Activated T-helper 17 cell treated with anti-CD3 and anti-CD28 coated beads, Interleukin-2, amount 50 U/mL, for 72 hours (primary cell): ENCODE measurements at regions not wholly inside any gene's neighbourhood (a gene's known extent, or its start where the extent isn't known, plus 50 kb on each side); places are given as distances from the start of the nearest gene placed in this dataset.

ENCODE experiments used
- ATAC-seq: fragments of 150-1000 bp; cut with Tn5 transposase; replicated peaks from 2 replicates; pipeline ENCODE4 v1.10.0; 2021; ENCODE audit warnings: mild to moderate bottlenecking, moderate library complexity
- H3K27ac Mint-ChIP-seq: one replicate; pipeline ENCODE4 v1.8.0; 2022; ENCODE audit warnings: mixed read lengths
- H3K27me3 Mint-ChIP-seq: one replicate; pipeline ENCODE4 v1.8.0; 2022; ENCODE audit warnings: mixed read lengths
- H3K36me3 Mint-ChIP-seq: one replicate; pipeline ENCODE4 v1.8.0; 2022; ENCODE audit warnings: low read depth, mild to moderate bottlenecking, mixed read lengths
- H3K4me1 Mint-ChIP-seq: one replicate; pipeline ENCODE4 v1.8.0; 2022; ENCODE audit warnings: mixed read lengths
- H3K4me3 Mint-ChIP-seq: one replicate; pipeline ENCODE4 v1.8.0; 2022; ENCODE audit warnings: mild to moderate bottlenecking, mixed read lengths
- H3K9me3 Mint-ChIP-seq: one replicate; pipeline ENCODE4 v1.8.0; 2022; ENCODE audit warnings: mixed read lengths

DNA sequence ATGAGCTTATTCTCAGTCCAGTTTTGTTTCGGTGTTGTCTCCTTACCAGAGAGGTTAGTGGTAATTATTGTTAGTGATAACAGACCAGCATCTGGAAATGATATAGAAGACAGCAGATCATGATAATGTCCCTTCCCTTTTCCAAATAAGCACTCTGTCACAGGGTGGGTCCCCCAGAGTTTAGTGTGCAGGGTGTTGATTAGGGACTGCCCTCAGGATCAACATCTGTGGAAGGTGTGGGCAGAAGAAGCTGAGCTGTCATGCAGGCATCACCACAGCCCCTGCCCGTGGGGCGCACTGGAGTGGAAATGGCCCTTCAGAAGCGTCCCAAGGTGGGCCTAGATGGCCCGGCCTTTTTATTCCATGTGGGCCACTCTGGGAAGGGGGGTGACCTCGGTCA is 67.6 kb upstream of the DTNBP1 start:
- Mint-ChIP-seq H3K27me3 (peaks cover 5% of the 10 kb centered on the region), H3K36me3 (no peaks in the 10 kb centered on the region), H3K9me3 (no peaks in the 10 kb centered on the region), H3K4me1 (no peaks in the 10 kb centered on the region), H3K4me3 (no peak overlapping the region), H3K27ac (no peak overlapping the region)
- no peak for ATAC-seq

DNA sequence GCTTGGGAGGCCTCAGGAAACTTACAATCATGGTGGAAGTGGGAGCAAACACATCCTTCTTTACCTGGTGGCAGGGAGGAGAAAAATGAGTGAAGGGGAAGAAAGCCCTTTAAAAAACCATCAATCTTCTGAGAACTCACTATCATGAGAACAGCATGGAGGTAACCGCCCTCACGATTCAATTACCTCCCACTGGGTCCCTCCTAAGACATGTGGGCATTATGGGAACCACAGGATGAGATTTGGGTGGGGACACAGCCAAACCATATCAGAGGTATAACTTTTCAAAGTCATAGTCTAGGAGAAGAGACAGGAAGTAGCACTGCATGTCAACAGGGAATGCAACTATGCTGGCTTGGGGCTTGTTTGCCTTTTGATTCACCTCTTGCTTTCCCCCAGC is 59.9 kb upstream of the DTNBP1 start:
- Mint-ChIP-seq H3K36me3 (no peaks in the 10 kb centered on the region), H3K4me1 (peaks cover 3% of the 10 kb centered on the region), H3K27ac (no peak overlapping the region), H3K4me3 (no peak overlapping the region), H3K9me3 (no peaks in the 10 kb centered on the region), H3K27me3 (peaks cover 12% of the 10 kb centered on the region)
- no peak for ATAC-seq

DNA sequence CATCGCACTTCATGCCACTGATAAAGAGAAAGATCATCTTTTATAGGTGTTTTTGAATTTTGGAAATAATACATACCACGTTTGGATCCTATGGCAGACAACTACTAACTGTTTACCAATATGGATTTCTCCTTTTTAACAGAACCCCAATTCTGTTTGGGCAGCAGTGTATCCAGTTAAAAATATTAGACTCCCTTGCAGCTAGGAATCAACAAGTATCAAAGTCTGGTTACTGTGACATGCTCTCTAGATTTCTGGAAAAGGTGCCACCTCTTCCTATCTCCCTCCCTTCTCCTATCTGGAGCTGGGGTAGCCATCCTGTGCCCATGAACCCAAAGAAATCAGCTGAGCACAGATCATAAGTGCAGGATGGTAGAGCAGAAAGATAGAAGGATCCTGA is 54.1 kb upstream of the DTNBP1 start:
- H3K4me1 Mint-ChIP-seq = peaks cover 8% of the 10 kb centered on the region
- no peak overlapping the region for H3K27ac Mint-ChIP-seq
- ATAC-seq = no peak
- H3K27me3 Mint-ChIP-seq = peaks cover 22% of the 10 kb centered on the region
- no peak overlapping the region for H3K4me3 Mint-ChIP-seq
- H3K36me3 Mint-ChIP-seq = no peaks in the 10 kb centered on the region
- peaks cover 3% of the 10 kb centered on the region for H3K9me3 Mint-ChIP-seq

DNA sequence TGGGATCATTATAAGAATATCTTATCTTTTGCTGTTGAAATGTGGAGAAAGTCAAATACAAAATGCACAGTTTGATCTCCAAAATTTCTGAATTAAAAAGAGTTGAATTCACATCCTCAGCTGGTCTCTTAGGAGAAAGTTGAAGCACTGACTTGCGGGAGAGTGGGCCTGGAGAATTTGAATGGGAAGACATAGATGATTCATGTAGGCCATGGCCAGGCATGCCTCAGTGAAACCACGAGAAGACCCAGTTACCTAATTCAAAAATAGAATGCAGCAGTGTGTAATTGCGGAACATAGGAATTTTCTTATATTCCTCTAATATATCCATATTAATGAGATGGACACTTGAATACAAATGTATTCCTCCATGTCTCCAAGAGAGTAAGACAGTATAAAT is 53.0 kb upstream of the DTNBP1 start:
- no peak for ATAC-seq
- Mint-ChIP-seq H3K4me1 (peaks cover 8% of the 10 kb centered on the region), H3K36me3 (no peaks in the 10 kb centered on the region), H3K9me3 (peaks cover 3% of the 10 kb centered on the region), H3K27ac (no peak overlapping the region), H3K4me3 (no peak overlapping the region), H3K27me3 (peaks cover 20% of the 10 kb centered on the region)

DNA sequence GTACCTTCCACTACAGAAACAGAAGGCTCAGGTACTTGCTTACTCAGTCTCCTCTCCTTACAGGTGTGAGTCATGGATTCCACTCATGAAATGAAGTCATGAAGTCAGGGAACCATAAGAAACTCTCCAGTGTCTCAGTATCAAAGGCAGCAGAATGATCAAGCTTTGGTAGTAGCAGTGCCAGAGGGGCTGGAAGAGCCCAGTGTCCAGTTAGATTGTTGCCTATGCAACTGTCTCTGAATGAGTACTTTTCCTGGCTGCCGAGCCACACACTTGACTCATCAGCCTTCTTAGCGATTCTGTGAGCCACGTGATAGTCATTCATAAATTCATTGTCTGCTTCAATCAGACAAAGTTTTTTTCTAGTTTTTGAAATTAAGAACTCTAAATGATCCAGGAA is 52.2 kb upstream of the DTNBP1 start:
- Mint-ChIP-seq H3K9me3 (peaks cover 3% of the 10 kb centered on the region), H3K27me3 (peaks cover 18% of the 10 kb centered on the region), H3K27ac (peak overlapping the region; percentile 76), H3K4me3 (peak overlapping the region; percentile 9), H3K4me1 (peaks cover 8% of the 10 kb centered on the region), H3K36me3 (no peaks in the 10 kb centered on the region)
- ATAC-seq = peak; percentile 98

DNA sequence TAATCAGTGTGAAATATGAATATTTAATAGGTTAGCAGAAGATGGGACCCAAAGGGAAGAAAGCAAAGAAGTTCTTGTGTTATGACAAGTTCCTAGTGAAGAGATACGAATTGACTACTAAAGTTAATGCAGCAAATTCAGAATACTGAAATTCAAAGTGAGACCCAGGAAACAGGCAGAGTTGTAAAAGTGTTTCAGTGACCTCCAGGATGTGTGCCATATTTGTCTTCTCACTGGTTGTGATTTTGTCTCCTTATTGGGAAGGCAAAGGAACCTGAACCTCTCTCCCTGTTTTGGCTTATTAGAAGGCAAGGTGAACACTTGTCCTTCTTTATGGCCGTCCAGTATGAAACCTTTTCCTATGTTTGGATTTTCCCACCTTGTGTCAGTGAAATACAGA is 51.8 kb upstream of the DTNBP1 start:
- ATAC-seq = peak; percentile 47
- Mint-ChIP-seq H3K4me3 (peak overlapping the region; percentile 9), H3K27ac (peak overlapping the region; percentile 76), H3K9me3 (peaks cover 3% of the 10 kb centered on the region), H3K27me3 (peaks cover 18% of the 10 kb centered on the region), H3K4me1 (peaks cover 8% of the 10 kb centered on the region), H3K36me3 (no peaks in the 10 kb centered on the region)

DNA sequence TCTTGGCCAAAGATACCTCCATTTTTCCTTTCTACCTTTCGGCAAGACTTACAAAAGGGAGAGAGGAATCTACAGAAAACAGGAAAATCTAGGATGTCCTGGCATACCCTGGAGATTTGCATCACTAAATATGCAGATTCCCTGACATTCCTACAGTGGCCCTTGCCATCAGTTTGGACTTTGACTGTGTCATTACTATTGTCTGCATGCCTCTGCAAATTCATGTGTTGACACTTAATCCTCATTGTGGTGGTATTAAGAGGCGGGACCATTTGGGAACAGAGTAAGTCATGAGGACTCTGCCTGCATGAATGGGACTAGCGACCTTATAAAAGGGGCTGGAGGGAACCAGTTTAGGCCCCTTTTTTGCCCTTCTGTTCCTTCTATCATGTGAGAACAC is 50.5 kb upstream of the DTNBP1 start:
- peaks cover 8% of the 10 kb centered on the region for H3K4me1 Mint-ChIP-seq
- no peaks in the 10 kb centered on the region for H3K36me3 Mint-ChIP-seq
- ATAC-seq = no peak
- no peak overlapping the region for H3K4me3 Mint-ChIP-seq
- H3K27ac Mint-ChIP-seq = no peak overlapping the region
- peaks cover 3% of the 10 kb centered on the region for H3K9me3 Mint-ChIP-seq
- peaks cover 15% of the 10 kb centered on the region for H3K27me3 Mint-ChIP-seq

DNA sequence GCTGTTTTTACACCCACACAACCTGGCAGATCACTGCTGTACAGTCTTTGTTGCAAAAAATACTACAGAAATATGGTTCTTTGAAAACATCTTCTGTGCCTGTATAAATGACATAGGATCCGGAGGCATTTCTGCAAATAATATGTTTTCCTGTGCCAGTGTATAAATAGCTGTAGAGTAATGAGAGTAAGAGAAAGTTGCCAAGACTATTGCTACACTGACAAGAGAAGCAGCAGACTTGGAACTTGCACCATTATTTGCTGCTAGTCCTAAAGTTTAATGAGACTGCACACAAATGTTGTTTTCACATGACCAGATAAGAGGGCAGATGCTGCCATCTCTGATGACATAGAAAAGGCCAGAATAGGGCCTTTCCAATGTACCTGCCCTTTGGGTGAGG is 50.0 kb upstream of the DTNBP1 start:
- ATAC-seq = no peak
- Mint-ChIP-seq H3K9me3 (peaks cover 3% of the 10 kb centered on the region), H3K27ac (no peak overlapping the region), H3K4me3 (no peak overlapping the region), H3K36me3 (no peaks in the 10 kb centered on the region), H3K4me1 (peaks cover 8% of the 10 kb centered on the region), H3K27me3 (peaks cover 15% of the 10 kb centered on the region)
